ENCODE measurements at regions not wholly inside any gene's neighbourhood (a gene's known extent, or its start where the extent isn't known, plus 50 kb on each side); places are given as distances from the start of the nearest gene placed in this dataset.

GRCh38 chr2:23002234-23002633, 382.7 kb upstream of the KLHL29 start:
- Histone ChIP-seq H3K9ac (ENCODE audit: insufficient read depth, low read length) (no peak overlapping the region), H3K9me3 (ENCODE audit: control insufficient read depth, insufficient read depth, low read depth, low read length) (no peaks in the 10 kb centered on the region), H3K4me3 (replicated peaks in 1 of 4; ENCODE audit: control extremely low read depth in 1 of 4, insufficient read depth in 1 of 4, low read depth in 3 of 4, low read length in 4 of 4) (no peak overlapping the region), H3K79me2 (ENCODE audit: control insufficient read depth, insufficient read depth, low read length) (no peaks in the 10 kb centered on the region), H2AFZ (ENCODE audit: low read length) (no peak overlapping the region), H3K4me1 (ENCODE audit: control insufficient read depth, extremely low read depth, insufficient read depth, low read length) (no peaks in the 10 kb centered on the region), H3K27ac (ENCODE audit: insufficient read depth, low read length) (no peak overlapping the region), H3K4me2 (ENCODE audit: extremely low read depth, insufficient read depth, low read length) (no peak overlapping the region), H4K20me1 (ENCODE audit: control insufficient read depth, extremely low read depth, insufficient read depth, low read length) (no peaks in the 10 kb centered on the region), H3K36me3 (ENCODE audit: control insufficient read depth, insufficient read depth, low read length) (no peaks in the 10 kb centered on the region), H3K27me3 (ENCODE audit: control insufficient read depth, insufficient read depth, low read length) (no peaks in the 10 kb centered on the region)
- no peak for DNase-seq (ENCODE audit: low read depth in 2 of 2)
- TF ChIP-seq EZH2 (IDR thresholded peaks at IDR 0.05; ENCODE audit: low read length, missing control alignments) (no peak), CTCF (conservative IDR thresholded peaks at IDR 0.05 in 1 of 2, IDR thresholded peaks at IDR 0.05 in 1 of 2; ENCODE audit: low read depth in 1 of 2, low read length in 2 of 2) (no peak)

DNA sequence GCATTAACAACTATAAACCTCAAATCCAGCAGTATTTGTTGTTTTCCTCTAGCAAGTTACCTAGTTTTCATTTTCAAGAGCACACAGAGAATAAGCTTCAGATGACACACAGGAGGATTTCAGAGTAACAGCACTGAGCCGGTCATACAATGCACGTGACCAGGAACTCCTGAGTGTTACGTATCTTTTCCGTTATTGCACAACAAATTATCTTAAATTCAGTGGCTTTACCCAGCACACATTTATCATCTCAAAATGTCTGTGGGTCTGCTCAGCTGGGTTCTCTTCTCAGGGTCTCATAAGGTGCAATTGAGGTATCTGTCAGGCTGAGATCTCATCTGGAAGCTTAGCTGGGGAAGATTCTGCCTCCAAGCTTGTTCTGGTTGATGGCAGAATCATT, 379.5 kb upstream of the KLHL29 start:
- Histone ChIP-seq H3K9ac (ENCODE audit: insufficient read depth, low read length) (no peak overlapping the region), H3K27me3 (ENCODE audit: control insufficient read depth, insufficient read depth, low read length) (no peaks in the 10 kb centered on the region), H3K4me2 (ENCODE audit: extremely low read depth, insufficient read depth, low read length) (no peak overlapping the region), H4K20me1 (ENCODE audit: control insufficient read depth, extremely low read depth, insufficient read depth, low read length) (no peaks in the 10 kb centered on the region), H3K27ac (ENCODE audit: insufficient read depth, low read length) (no peak overlapping the region), H2AFZ (ENCODE audit: low read length) (no peak overlapping the region), H3K79me2 (ENCODE audit: control insufficient read depth, insufficient read depth, low read length) (no peaks in the 10 kb centered on the region), H3K36me3 (ENCODE audit: control insufficient read depth, insufficient read depth, low read length) (no peaks in the 10 kb centered on the region), H3K4me1 (ENCODE audit: control insufficient read depth, extremely low read depth, insufficient read depth, low read length) (no peaks in the 10 kb centered on the region), H3K4me3 (replicated peaks in 1 of 4; ENCODE audit: control extremely low read depth in 1 of 4, insufficient read depth in 1 of 4, low read depth in 3 of 4, low read length in 4 of 4) (no peak overlapping the region), H3K9me3 (ENCODE audit: control insufficient read depth, insufficient read depth, low read depth, low read length) (no peaks in the 10 kb centered on the region)
- TF ChIP-seq CTCF (conservative IDR thresholded peaks at IDR 0.05 in 1 of 2, IDR thresholded peaks at IDR 0.05 in 1 of 2; ENCODE audit: low read depth in 1 of 2, low read length in 2 of 2), result no peak
- no peak for DNase-seq (ENCODE audit: low read depth in 2 of 2)

DNA sequence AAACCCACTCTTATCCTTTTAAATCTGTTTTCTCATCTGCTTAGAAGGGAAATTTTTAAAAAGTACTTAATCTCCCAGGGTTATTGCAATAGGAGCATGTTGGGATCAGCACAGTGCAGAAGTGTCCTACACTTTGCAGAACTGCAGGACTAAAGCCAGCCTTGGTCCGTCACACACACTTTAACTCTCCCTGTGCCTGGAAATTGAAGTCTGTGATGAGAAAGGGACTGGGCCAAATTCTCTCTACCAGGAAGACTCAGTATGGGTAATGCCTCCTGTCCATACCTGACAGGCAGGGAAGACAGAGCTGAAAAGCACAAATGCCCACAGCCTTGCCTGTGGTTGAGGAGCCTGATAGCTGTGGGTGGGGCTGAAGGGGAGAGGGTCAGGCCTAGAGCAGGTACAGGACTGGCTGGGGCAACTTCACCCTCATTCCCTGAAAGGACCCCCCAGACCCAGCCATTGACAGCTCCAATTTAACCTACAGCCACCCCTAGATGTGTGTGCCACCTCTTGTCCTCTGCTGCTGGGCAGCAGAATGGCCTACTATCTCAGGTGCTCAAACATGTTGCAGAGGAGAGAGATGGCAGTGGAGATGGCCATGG, 377.2 kb upstream of the KLHL29 start:
- DNase-seq (ENCODE audit: low read depth in 2 of 2), result no peak
- no peaks in the 10 kb centered on the region for H3K27me3 ChIP-seq (ENCODE audit: control insufficient read depth, insufficient read depth, low read length)
- H3K4me2 ChIP-seq (ENCODE audit: extremely low read depth, insufficient read depth, low read length), result no peak overlapping the region
- no peaks in the 10 kb centered on the region for H3K79me2 ChIP-seq (ENCODE audit: control insufficient read depth, insufficient read depth, low read length)
- no peak overlapping the region for H3K9ac ChIP-seq (ENCODE audit: insufficient read depth, low read length)
- no peaks in the 10 kb centered on the region for H4K20me1 ChIP-seq (ENCODE audit: control insufficient read depth, extremely low read depth, insufficient read depth, low read length)
- H3K27ac ChIP-seq (ENCODE audit: insufficient read depth, low read length), result no peak overlapping the region
- H3K4me3 ChIP-seq (replicated peaks in 1 of 4; ENCODE audit: control extremely low read depth in 1 of 4, insufficient read depth in 1 of 4, low read depth in 3 of 4, low read length in 4 of 4), result no peak overlapping the region
- no peak overlapping the region for H2AFZ ChIP-seq (ENCODE audit: low read length)
- no peaks in the 10 kb centered on the region for H3K36me3 ChIP-seq (ENCODE audit: control insufficient read depth, insufficient read depth, low read length)
- TF ChIP-seq CTCF (conservative IDR thresholded peaks at IDR 0.05 in 1 of 2, IDR thresholded peaks at IDR 0.05 in 1 of 2; ENCODE audit: low read depth in 1 of 2, low read length in 2 of 2), result no peak
- TF ChIP-seq EZH2 (IDR thresholded peaks at IDR 0.05; ENCODE audit: low read length, missing control alignments), result no peak
- H3K4me1 ChIP-seq (ENCODE audit: control insufficient read depth, extremely low read depth, insufficient read depth, low read length), result no peaks in the 10 kb centered on the region
- no peaks in the 10 kb centered on the region for H3K9me3 ChIP-seq (ENCODE audit: control insufficient read depth, insufficient read depth, low read depth, low read length)
